Activated CD4-positive, alpha-beta T cell treated with anti-CD3 and anti-CD28 coated beads, Interleukin-2, amount 50 U/mL, for 48 hours (primary cell): ENCODE measurements at regions not wholly inside any gene's neighbourhood (a gene's known extent, or its start where the extent isn't known, plus 50 kb on each side); places are given as distances from the start of the nearest gene placed in this dataset.

Experiments used
- DNase-seq, 2 experiments: peaks; one replicate each; pipeline ENCODE4 v3.0.0-alpha.2; 2020

GRCh38 chr4:126247409-126247808, 932.7 kb downstream of the FAT4 start:
- DNase-seq = no peak

DNA sequence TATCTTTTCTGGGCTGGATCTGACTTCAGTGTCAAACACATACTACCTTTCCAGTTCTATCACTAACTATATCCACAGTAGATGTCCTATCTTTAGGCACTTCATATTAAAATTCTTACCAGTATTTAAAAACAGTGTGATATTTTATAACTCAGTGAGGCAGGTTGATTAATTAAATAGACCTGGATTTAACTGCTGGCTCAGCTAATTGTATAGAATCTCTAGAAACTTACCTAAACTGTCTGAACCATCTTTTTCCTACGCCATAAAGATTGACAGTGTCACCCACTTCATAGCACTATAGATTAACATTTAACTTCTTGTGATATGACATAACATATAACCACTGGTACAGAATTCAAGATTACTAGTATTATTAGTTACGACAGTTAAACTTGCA, 935.3 kb downstream of the FAT4 start:
- no peak for DNase-seq

- no peak for DNase-seq
Observed at GRCh38 chr4:126251169-126251568, 936.4 kb downstream of the FAT4 start.

DNA sequence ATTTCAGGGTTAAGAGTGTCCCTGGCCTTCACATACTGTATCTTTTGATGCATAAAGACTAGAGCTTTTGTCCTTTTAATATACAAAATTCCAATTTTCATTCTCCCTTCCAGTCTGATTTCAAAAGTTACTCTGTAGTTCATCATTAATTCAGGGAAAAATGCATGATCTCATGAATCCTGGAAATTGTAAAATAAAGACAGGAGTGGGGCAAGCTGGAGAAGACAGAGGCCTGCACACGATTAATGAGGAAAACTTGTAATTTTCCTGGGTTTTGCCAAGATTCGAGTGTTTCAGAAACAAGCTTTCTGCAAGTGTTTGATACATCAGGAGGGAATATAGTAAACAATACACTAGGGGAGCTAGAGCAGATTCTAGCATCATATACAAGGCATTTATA, 947.9 kb downstream of the FAT4 start:
- DNase-seq = no peak

GRCh38 chr4:126264839-126265238, 950.1 kb downstream of the FAT4 start:
- DNase-seq = no peak

GRCh38 chr4:126265888-126266287, 951.1 kb downstream of the FAT4 start:
- no peak for DNase-seq

GRCh38 chr4:126267689-126268088, 952.9 kb downstream of the FAT4 start:
- no peak for DNase-seq

DNA sequence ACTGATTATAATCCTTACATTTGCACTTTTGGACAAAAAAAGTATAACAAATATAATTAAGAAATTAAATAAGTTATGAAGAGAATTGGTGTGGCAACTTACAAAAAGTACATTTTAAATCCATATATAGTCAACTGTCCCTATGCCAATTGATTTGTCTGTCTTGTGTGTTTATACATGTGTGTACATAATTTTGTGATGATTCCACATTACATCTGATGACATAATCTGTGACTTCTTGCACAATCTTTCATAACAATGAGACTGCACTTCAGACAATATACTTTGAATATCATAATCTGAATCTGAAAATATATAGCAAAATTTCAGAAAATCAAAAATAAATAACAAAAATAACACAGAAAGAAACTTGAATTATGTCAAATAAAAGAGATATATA, 953.4 kb downstream of the FAT4 start:
- DNase-seq = no peak

- DNase-seq = no peak
Observed at GRCh38 chr4:126269106-126269505, 954.4 kb downstream of the FAT4 start.

GRCh38 chr4:126271292-126271691, 956.5 kb downstream of the FAT4 start:
- no peak for DNase-seq

DNA sequence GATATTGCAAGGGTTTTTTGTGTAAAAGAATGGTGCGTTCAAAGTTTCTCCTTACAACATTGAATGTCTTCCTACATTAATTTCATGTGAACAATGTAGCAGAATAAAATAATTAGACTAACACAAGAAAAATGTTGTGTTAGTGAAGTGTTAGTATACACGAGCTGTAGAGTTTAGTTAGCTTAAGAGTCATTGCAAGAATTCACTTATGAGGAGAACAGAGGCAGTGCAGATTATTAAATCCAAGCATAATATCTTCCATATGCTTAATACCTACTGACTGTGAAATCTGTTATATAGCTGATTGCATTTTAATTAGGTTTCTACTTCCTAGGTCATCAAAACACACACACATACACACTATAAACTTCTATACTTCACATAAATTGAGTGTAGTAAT, 959.0 kb downstream of the FAT4 start:
- no peak for DNase-seq

DNA sequence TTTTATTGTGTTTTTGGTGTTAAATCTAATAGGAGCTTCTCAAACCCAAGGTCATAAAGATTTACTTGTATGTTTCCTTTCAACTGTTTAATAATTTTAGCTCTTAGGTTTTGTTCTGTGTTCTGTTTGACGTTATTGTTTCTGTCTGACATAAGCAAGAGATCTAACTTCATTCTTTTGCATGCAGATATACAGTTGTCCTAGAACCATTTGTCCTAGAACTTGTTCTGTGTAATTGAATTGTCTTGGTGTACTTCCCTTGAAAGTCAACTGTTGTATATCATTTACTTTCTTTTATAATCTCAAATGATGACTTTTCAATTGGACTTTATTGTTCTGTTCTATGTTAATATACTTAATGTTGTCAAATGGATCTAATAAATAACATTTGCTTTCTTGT, 977.1 kb downstream of the FAT4 start:
- no peak for DNase-seq

GRCh38 chr4:126298271-126298670, 983.5 kb downstream of the FAT4 start:
- no peak for DNase-seq

DNA sequence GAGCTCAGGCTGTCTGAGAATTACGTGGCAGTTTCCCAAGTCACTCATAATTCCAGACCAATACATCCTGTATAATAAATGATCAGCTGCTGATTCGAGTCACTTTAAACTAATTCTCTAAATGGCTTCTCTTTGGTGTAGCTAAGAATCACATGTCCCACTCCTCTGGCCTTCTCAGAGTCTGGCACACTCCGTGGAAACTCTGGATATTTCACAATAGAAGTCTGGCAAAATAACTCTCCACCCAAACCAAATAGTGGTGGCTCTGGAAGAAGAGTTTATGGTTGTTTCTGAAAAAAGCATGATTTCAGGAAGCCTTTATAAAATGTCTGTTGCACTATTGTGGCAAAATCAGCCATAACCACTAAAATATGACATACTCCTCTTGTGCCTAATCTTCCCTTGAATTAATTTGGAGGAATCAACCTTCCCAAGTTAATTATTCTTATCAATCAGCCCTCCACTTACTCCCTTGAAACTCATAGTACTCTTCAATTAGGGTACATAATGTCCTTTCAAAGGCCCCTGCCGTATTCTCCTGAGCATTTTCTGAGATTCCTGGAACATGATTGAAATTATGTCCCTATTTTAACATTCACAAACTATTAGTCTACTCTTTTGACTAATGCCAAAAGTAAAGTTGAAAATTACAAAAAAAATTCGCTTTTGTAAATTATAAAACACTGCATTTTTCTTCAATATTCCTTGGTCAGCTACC, 991.6 kb downstream of the FAT4 start:
- DNase-seq = no peak

DNA sequence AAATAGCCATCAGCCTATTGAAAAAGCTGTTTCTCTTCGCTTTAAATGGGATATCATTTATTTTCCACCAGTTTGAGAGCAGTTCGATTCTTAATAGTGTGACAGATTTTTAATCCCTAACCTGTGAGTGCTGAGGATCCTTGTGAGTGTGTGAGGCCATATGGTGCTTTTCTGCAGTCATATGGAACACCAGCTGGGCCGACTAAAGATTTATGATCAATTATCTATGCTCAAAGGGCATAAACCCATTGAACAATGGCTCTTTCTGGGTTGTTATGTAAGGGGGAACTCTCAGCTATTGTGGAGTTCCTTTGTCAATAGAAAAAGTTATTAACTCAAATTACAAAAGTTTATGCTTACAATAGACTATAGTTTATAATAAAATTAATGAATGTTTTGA, 1003.6 kb downstream of the FAT4 start:
- DNase-seq = no peak

- no peak for DNase-seq
Observed at GRCh38 chr4:126328914-126329313, 1014.2 kb downstream of the FAT4 start.

DNA sequence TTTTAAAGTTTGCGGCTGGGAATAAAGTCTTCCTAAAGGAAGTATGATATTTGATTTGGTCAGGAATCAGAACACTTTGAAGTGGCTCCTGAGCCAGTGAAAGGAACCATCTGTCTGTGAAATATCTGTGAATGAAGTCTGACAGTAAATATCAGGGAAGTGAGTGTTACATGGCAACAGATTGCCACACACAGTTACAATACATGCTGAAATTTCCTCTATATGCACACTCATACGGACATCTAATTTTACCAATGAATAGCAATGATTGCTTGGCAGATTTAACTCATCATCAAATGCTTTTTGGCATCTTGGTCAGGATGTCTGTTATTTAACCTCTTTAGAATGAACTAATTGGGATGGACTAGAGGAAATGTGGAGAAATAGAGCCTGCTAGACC, 1023.8 kb downstream of the FAT4 start:
- no peak for DNase-seq

DNA sequence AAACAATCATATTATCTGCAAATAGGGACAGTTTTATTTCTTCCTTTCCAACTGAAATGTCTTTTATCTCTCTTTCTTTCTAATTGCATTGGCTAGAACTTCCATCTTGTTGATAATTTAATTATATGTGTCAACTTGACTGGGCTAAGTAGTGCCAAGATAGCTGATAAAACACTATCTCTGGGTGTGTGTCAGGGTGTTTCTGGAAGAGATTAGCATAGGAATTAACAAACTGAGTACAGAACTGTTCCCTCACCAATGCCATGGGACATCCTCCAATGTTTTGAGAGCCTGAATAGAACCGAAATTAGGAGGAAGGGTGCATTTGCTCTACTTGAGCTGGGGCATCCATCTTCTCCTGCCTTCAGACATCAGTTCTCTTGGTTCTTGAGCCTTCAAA, 1027.2 kb downstream of the FAT4 start:
- DNase-seq = no peak

GRCh38 chr4:126344472-126344871, 1029.7 kb downstream of the FAT4 start:
- no peak for DNase-seq

GRCh38 chr4:126346654-126347053, 1031.9 kb downstream of the FAT4 start:
- DNase-seq = no peak

DNA sequence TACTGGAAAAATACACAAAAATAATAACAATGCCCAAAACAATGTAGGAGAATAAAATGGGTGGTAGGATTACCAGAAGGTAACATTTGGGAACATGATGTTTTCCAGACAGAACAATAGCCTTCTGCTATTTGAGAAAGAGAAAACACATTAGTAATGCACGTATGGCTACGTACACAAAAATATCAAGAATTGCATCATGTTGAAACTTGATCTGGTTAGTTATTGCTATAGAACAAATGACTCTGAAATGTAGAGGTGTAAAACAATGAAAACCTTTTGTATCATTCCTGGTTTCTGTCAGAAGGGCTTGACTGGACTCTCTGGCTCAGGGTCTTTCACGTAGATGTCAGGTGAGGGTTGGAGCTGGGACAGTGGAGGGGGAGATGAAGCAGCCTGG, 1040.0 kb downstream of the FAT4 start:
- DNase-seq = no peak

DNA sequence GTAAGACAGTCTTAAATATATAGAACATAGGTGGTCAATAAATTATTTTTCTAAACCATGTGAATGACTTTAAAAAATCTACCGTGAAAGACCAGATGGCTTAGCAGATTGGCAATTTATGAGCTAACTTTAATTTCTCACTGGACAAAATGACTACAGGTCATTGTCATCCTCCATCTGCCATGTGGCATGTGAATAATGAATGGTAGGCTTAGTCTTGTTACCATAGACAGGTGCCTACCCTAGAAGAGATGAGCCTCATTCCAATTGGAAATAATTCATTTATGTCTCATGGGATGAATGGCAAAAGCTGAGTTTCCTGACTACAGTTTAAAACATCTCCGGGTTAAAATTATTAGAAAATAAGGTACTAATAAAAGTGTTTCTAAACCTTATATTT, 1043.3 kb downstream of the FAT4 start:
- no peak for DNase-seq

GRCh38 chr4:126361287-126361686, 1046.5 kb downstream of the FAT4 start:
- DNase-seq = no peak

DNA sequence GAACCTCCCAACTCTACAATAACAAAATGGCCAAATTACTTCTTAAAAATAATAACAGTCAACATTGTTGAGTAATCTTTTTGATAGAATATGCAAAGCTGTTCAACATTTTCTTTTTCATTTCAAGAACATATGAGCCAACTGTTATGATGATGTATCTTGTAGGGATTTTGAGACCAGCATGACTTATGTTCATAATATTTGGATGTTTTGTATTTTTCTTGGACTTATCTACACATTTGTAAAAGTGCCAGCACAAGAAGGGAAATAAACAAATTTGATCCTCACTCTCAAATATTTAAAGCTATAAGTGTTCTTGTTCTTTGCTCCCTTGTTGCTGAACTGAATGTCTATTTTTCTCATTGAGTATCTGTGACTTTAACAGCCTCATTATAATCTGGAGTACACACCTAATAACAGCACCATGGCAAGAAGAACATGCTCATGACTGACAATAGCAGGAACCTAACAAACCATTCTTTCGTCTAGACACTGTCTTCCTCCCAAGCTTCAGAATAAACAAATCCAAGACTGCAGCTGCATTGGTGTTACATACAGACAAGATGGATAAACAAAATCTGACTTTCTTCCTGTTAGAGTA, 1049.7 kb downstream of the FAT4 start:
- DNase-seq = no peak

- DNase-seq = no peak
Observed at GRCh38 chr4:126369076-126369475, 1054.3 kb downstream of the FAT4 start.
